Trophoblast cell (in vitro differentiated cells and primary cell): ENCODE measurements at regions not wholly inside any gene's neighbourhood (a gene's known extent, or its start where the extent isn't known, plus 50 kb on each side); places are given as distances from the start of the nearest gene placed in this dataset.

Experiments
- DNase-seq, 2 donors: peaks; one replicate each; pipeline ENCODE4 v3.0.0-alpha.2; 2016
- H2AFZ ChIP-seq: 2 replicates; pipeline ENCODE4 v1.6.1; 2013; ENCODE audit warnings: low read length, moderate library complexity, mild to moderate bottlenecking; ENCODE audit not compliant: insufficient read depth, poor library complexity
- H2AK5ac ChIP-seq: 2 replicates; pipeline ENCODE4 v1.6.1; 2013; ENCODE audit warnings: mild to moderate bottlenecking, low read length
- H2BK120ac ChIP-seq: 2 replicates; pipeline ENCODE4 v1.6.1; 2013; ENCODE audit warnings: low read length, mild to moderate bottlenecking, moderate library complexity; ENCODE audit not compliant: insufficient read depth, poor library complexity
- H2BK12ac ChIP-seq: 2 replicates; pipeline ENCODE4 v1.6.1; 2013; ENCODE audit warnings: mild to moderate bottlenecking, low read length, moderate library complexity
- H2BK5ac ChIP-seq: 2 replicates; pipeline ENCODE4 v1.6.1; 2013; ENCODE audit warnings: low read length, low read depth, moderate library complexity, mild to moderate bottlenecking; ENCODE audit not compliant: poor library complexity
- H3K14ac ChIP-seq: 2 replicates; pipeline ENCODE4 v1.6.1; 2013; ENCODE audit warnings: mild to moderate bottlenecking, low read length
- H3K18ac ChIP-seq: 2 replicates; pipeline ENCODE4 v1.6.1; 2013; ENCODE audit warnings: mild to moderate bottlenecking, low read length
- H3K23ac ChIP-seq: 2 replicates; pipeline ENCODE4 v1.6.1; 2013; ENCODE audit warnings: low read length
- H3K27ac ChIP-seq: 2 replicates; pipeline ENCODE4 v1.5.1; 2013; ENCODE audit warnings: low read depth, mild to moderate bottlenecking, inconsistent platforms, low read length, moderate library complexity
- H3K27me3 ChIP-seq: 2 replicates; pipeline ENCODE4 v1.6.1; 2013; ENCODE audit warnings: inconsistent platforms, mild to moderate bottlenecking, low read length, moderate library complexity; ENCODE audit not compliant: insufficient read depth
- H3K36me3 ChIP-seq, 2 experiments: 1 replicate in 1 of 2; 2 replicates in 1 of 2; pipeline ENCODE4 v1.6.1; 2013; ENCODE audit warnings: low read length in 2 of 2, mild to moderate bottlenecking in 2 of 2, moderate library complexity in 1 of 2; ENCODE audit not compliant: insufficient read depth in 2 of 2, control insufficient read depth in 1 of 2
- H3K4ac ChIP-seq: 2 replicates; pipeline ENCODE4 v1.6.1; 2013; ENCODE audit warnings: low read depth, mild to moderate bottlenecking, low read length, moderate library complexity
- H3K4me1 ChIP-seq, 2 experiments: 1 replicate in 1 of 2; 2 replicates in 1 of 2; pipeline ENCODE4 v1.6.1; 2013; ENCODE audit warnings: low read length in 2 of 2, mild to moderate bottlenecking in 2 of 2, moderate library complexity in 1 of 2; ENCODE audit not compliant: insufficient read depth in 2 of 2, control insufficient read depth in 1 of 2
- H3K4me2 ChIP-seq: 2 replicates; pipeline ENCODE4 v1.6.1; 2013; ENCODE audit warnings: inconsistent platforms, mild to moderate bottlenecking, low read length, moderate library complexity
- H3K4me3 ChIP-seq: 2 replicates; pipeline ENCODE4 v1.5.1; 2013; ENCODE audit warnings: mild to moderate bottlenecking, low read depth, low read length, inconsistent platforms
- H3K79me1 ChIP-seq: one replicate; pipeline ENCODE4 v1.6.1; 2013; ENCODE audit warnings: low read length
- H3K79me2 ChIP-seq: 2 replicates; pipeline ENCODE4 v1.6.1; 2013; ENCODE audit warnings: low read length, mild to moderate bottlenecking; ENCODE audit not compliant: control insufficient read depth, insufficient read depth, poor library complexity
- H3K9ac ChIP-seq: 2 replicates; pipeline ENCODE4 v1.6.1; 2013; ENCODE audit warnings: mild to moderate bottlenecking, low read length
- H3K9me3 ChIP-seq: 2 replicates; pipeline ENCODE4 v1.6.1; 2013; ENCODE audit warnings: low read depth, mild to moderate bottlenecking, control low read depth, inconsistent platforms, low read length; ENCODE audit not compliant: insufficient read depth
- H4K12ac ChIP-seq: 2 replicates; pipeline ENCODE4 v1.6.1; 2013; ENCODE audit warnings: low read depth, mild to moderate bottlenecking, low read length, moderate library complexity
- H4K8ac ChIP-seq: 2 replicates; pipeline ENCODE4 v1.6.1; 2013; ENCODE audit warnings: low read depth, mild to moderate bottlenecking, low read length, moderate library complexity
- H4K91ac ChIP-seq: one replicate; pipeline ENCODE4 v1.6.1; 2013; ENCODE audit warnings: low read depth, mild to moderate bottlenecking, low read length, moderate library complexity
- WGBS: extraction: QIAGEN DNeasy Blood & Tissue Kit; methylation state at CpG from one replicate; pipeline ENCODE4 v1.1.7; 2013; ENCODE audit warnings: missing lambda C conversion rate; ENCODE audit not compliant: insufficient read length, insufficient coverage; ENCODE audit errors: extremely low coverage; 5-methylcytosine and 5-hydroxymethylcytosine counted together

GRCh38 chr1:75990686-75991085, 58.5 kb upstream of the ASB17 start:
- Histone ChIP-seq H3K4me1 (no peaks in the 10 kb centered on the region), H2AK5ac (no peak overlapping the region), H3K36me3 (no peaks in the 10 kb centered on the region), H4K91ac (no peak overlapping the region), H2AFZ (no peak overlapping the region), H3K4ac (no peak overlapping the region), H3K18ac (no peak overlapping the region), H3K4me3 (no peak overlapping the region), H3K9ac (no peak overlapping the region), H3K4me2 (no peak overlapping the region), H2BK5ac (no peak overlapping the region), H2BK12ac (no peak overlapping the region), H3K14ac (no peak overlapping the region), H4K8ac (no peak overlapping the region), H3K27me3 (no peaks in the 10 kb centered on the region), H3K79me1 (no peaks in the 10 kb centered on the region), H3K23ac (no peak overlapping the region), H3K9me3 (no peaks in the 10 kb centered on the region), H2BK120ac (no peak overlapping the region), H3K79me2 (no peaks in the 10 kb centered on the region), H3K27ac (no peak overlapping the region), H4K12ac (no peak overlapping the region)
- no peak for DNase-seq
- WGBS = no CpG with 5 or more reads among the region's 3 CpGs

GRCh38 chr1:75991497-75992114, 59.4 kb upstream of the ASB17 start:
- no peak overlapping the region for H2AFZ ChIP-seq
- no peaks in the 10 kb centered on the region for H3K36me3 ChIP-seq
- H3K4ac ChIP-seq = no peak overlapping the region
- DNase-seq = peak; percentile 72 to 87
- no peak overlapping the region for H4K12ac ChIP-seq
- no peak overlapping the region for H2BK12ac ChIP-seq
- H3K27me3 ChIP-seq = no peaks in the 10 kb centered on the region
- no peak overlapping the region for H4K91ac ChIP-seq
- H3K27ac ChIP-seq = no peak overlapping the region
- no peak overlapping the region for H3K23ac ChIP-seq
- no CpG with 5 or more reads among the region's 8 CpGs for WGBS
- no peak overlapping the region for H4K8ac ChIP-seq
- no peak overlapping the region for H2BK5ac ChIP-seq
- no peaks in the 10 kb centered on the region for H3K4me1 ChIP-seq
- no peak overlapping the region for H2BK120ac ChIP-seq
- no peaks in the 10 kb centered on the region for H3K9me3 ChIP-seq
- H3K18ac ChIP-seq = no peak overlapping the region
- H2AK5ac ChIP-seq = no peak overlapping the region
- no peak overlapping the region for H3K4me2 ChIP-seq
- no peaks in the 10 kb centered on the region for H3K79me1 ChIP-seq
- H3K79me2 ChIP-seq = no peaks in the 10 kb centered on the region
- no peak overlapping the region for H3K4me3 ChIP-seq
- no peak overlapping the region for H3K9ac ChIP-seq
- H3K14ac ChIP-seq = no peak overlapping the region

- no peak overlapping the region for H2AK5ac ChIP-seq
- no peak overlapping the region for H4K91ac ChIP-seq
- no peaks in the 10 kb centered on the region for H3K79me1 ChIP-seq
- H3K14ac ChIP-seq = no peak overlapping the region
- peak overlapping the region; percentile 68 for H2BK5ac ChIP-seq
- no peaks in the 10 kb centered on the region for H3K27me3 ChIP-seq
- H3K79me2 ChIP-seq = no peaks in the 10 kb centered on the region
- WGBS = no CpG with 5 or more reads among the region's 3 CpGs
- H3K36me3 ChIP-seq = no peaks in the 10 kb centered on the region
- H3K18ac ChIP-seq = no peak overlapping the region
- DNase-seq = no peak
- H3K9ac ChIP-seq = no peak overlapping the region
- H4K12ac ChIP-seq = no peak overlapping the region
- no peak overlapping the region for H2BK12ac ChIP-seq
- H3K23ac ChIP-seq = no peak overlapping the region
- H2BK120ac ChIP-seq = no peak overlapping the region
- H3K4me2 ChIP-seq = no peak overlapping the region
- no peak overlapping the region for H4K8ac ChIP-seq
- H3K9me3 ChIP-seq = no peaks in the 10 kb centered on the region
- no peak overlapping the region for H3K27ac ChIP-seq
- no peaks in the 10 kb centered on the region for H3K4me1 ChIP-seq
- no peak overlapping the region for H3K4me3 ChIP-seq
- H3K4ac ChIP-seq = no peak overlapping the region
- no peak overlapping the region for H2AFZ ChIP-seq
Measured at GRCh38 chr1:75992312-75992711, 60.1 kb upstream of the ASB17 start.

GRCh38 chr1:75993661-75994060, 61.5 kb upstream of the ASB17 start:
- Histone ChIP-seq H2BK12ac (no peak overlapping the region), H3K4ac (no peak overlapping the region), H3K27ac (no peak overlapping the region), H3K9ac (no peak overlapping the region), H3K27me3 (no peaks in the 10 kb centered on the region), H3K23ac (no peak overlapping the region), H3K4me2 (no peak overlapping the region), H2BK120ac (no peak overlapping the region), H3K18ac (no peak overlapping the region), H3K9me3 (no peaks in the 10 kb centered on the region), H2AK5ac (no peak overlapping the region), H2AFZ (no peak overlapping the region), H3K79me1 (no peaks in the 10 kb centered on the region), H3K36me3 (no peaks in the 10 kb centered on the region), H3K4me1 (no peaks in the 10 kb centered on the region), H4K8ac (no peak overlapping the region), H2BK5ac (no peak overlapping the region), H3K14ac (no peak overlapping the region), H3K79me2 (no peaks in the 10 kb centered on the region), H4K91ac (no peak overlapping the region), H4K12ac (no peak overlapping the region), H3K4me3 (no peak overlapping the region)
- DNase-seq = no peak
